ENCODE measurements at regions not wholly inside any gene's neighbourhood (a gene's known extent, or its start where the extent isn't known, plus 50 kb on each side); places are given as distances from the start of the nearest gene placed in this dataset.

GRCh38 chr2:81974216-81974615 lies 1669.7 kb upstream of the LRRTM1 start:
- TF ChIP-seq REST (IDR thresholded peaks at IDR 0.05; ENCODE audit: low read depth) (no peak), CEBPB (IDR thresholded peaks at IDR 0.05) (no peak), RAD21 (IDR thresholded peaks at IDR 0.05; ENCODE audit: low read depth) (no peak), EP300 (IDR thresholded peaks at IDR 0.05; ENCODE audit: borderline replicate concordance) (no peak), TAF1 (IDR thresholded peaks at IDR 0.05; ENCODE audit: low read depth) (no peak), EGR1 (IDR thresholded peaks at IDR 0.05) (no peak), YY1 (IDR thresholded peaks at IDR 0.05; ENCODE audit: low read depth) (no peak), USF1 (IDR thresholded peaks at IDR 0.05) (no peak), ZBTB7A (IDR thresholded peaks at IDR 0.05; ENCODE audit: low read depth) (no peak)
